GM18868 (cell line): ENCODE measurements at regions not wholly inside any gene's neighbourhood (a gene's known extent, or its start where the extent isn't known, plus 50 kb on each side); places are given as distances from the start of the nearest gene placed in this dataset.

Experiments used
- ATAC-seq: cut with Tn5 transposase; IDR thresholded peaks from one replicate; pipeline ENCODE4 v1.9.1; 2021; ENCODE audit warnings: mild to moderate bottlenecking, moderate library complexity; ENCODE audit not compliant: unreplicated experiment

- ATAC-seq: peak; percentile 81
Observed at GRCh38 chr4:121227341-121227792, 63.2 kb upstream of the TNIP3 start.

DNA sequence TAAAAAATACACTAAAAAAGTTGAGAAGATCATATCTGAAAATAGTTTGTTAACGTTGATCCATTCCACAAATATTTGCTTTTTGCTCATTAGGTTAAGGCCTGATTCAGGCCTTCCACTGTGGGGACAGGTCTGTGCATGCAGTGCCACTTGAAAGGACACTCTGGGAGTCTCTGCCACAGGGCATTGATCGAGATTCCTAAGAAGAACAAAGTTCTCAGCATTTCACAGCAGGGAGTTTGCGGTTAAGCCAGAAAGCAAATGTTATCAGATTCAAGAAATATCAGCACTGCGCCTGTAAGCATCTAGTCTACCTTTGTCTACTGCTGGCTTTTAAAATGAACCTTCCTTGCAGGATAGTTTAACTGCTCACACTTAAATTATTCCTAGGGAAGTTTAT lies 62.2 kb upstream of the TNIP3 start:
- no peak for ATAC-seq

GRCh38 chr4:121221608-121222007 lies 57.5 kb upstream of the TNIP3 start:
- no peak for ATAC-seq

DNA sequence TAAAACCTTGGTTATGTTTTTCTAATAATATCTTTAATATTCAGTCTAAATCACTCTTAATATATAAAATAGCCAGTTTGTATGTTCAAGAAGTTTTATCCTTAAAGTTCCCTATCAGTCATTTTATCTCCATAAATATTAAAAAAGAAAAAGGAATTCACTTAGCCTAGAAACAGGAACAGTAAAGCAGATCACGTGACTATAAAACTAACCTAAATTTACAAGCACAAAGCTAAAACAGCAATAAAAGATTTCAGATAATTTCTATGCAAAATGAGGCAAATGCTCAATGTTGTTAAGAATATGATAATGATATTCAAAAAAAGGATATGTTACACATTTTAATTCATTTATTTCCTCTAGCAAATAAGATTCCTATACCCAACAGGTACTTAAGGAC lies 57.1 kb upstream of the TNIP3 start:
- no peak for ATAC-seq

GRCh38 chr4:121220698-121221097 lies 56.6 kb upstream of the TNIP3 start:
- no peak for ATAC-seq

DNA sequence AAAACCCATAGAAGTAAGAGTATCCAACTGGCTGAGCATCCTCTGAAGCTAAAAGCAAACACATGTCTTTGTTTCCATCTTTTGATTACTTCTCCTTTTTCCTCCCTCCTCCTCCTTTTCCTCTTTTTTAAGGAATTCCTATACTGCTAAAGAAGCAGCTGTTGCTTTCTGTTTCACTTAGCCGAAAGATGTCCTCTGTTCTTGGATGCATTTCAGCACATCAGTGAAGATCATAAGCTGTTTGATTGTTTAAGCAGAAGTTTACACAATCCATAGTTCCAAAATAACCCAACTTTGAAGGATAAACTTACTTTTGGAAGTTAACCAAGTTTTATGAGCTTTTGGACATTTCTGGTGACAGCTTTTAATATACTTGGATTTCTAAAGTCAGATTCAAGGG lies 55.1 kb upstream of the TNIP3 start:
- ATAC-seq: no peak

- no peak for ATAC-seq
Observed at GRCh38 chr4:121217351-121217750, 53.2 kb upstream of the TNIP3 start.

DNA sequence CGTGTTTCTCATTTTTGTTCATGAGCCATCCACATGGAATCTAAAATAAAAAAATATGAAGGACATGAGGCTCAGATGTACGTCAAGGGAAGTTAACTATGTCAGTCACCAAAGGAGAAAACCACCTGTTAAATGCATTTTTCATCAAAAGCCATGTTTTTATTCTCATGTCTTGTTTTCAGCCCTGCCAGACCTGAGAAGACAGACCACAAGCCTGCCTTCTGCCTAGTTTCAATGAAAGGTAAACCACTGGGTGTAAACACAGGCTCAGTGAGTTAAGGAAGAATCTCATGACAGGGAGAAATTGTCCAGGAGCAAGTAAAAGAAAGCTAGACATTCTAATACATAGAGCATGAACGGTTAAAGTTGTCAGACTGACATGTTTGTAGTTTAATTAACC lies 52.3 kb upstream of the TNIP3 start:
- no peak for ATAC-seq

GRCh38 chr4:121213940-121214339 lies 49.8 kb upstream of the TNIP3 start:
- no peak for ATAC-seq
